ENCODE measurements at regions not wholly inside any gene's neighbourhood (a gene's known extent, or its start where the extent isn't known, plus 50 kb on each side); places are given as distances from the start of the nearest gene placed in this dataset.

GRCh38 chr12:115771601-115772000 is 505.9 kb downstream of the MED13L start:
- Histone ChIP-seq H3K9me3 (no peaks in the 10 kb centered on the region), H3K4me3 (no peak overlapping the region), H3K36me3 (no peaks in the 10 kb centered on the region), H3K27me3 (peaks cover 0 to 8% (median 3%) of the 10 kb centered on the region in 3 donors), H3K27ac (no peak overlapping the region), H3K4me1 (no peaks in the 10 kb centered on the region)
- ATAC-seq (no peak), DNase-seq (no peak)
- intact Hi-C loops (cut with DNase I; ENCODE audit: low total_unique reads) (no loop called here), in situ Hi-C loops (cut with MboI; ENCODE audit: low sequenced_read_pairs in 4 of 4) (no loop called here)
- no peak for TF ChIP-seq CTCF (IDR thresholded peaks at IDR 0.05 in 4 of 5, conservative IDR thresholded peaks at IDR 0.05 in 1 of 5)

- ATAC-seq: no peak
- intact Hi-C loops (cut with DNase I; ENCODE audit: low total_unique reads): no loop called here
- in situ Hi-C loops (cut with MboI; ENCODE audit: low sequenced_read_pairs in 4 of 4): no loop called here
- no peaks in the 10 kb centered on the region for H3K4me1 ChIP-seq
- no peak overlapping the region for H3K4me3 ChIP-seq
- no peak for TF ChIP-seq POLR2A (IDR thresholded peaks at IDR 0.05)
- no peak for TF ChIP-seq CTCF (IDR thresholded peaks at IDR 0.05 in 4 of 5, conservative IDR thresholded peaks at IDR 0.05 in 1 of 5)
- DNase-seq: no peak
- H3K9me3 ChIP-seq: no peaks in the 10 kb centered on the region
- peaks cover 0 to 8% (median 3%) of the 10 kb centered on the region in 3 donors for H3K27me3 ChIP-seq
- no peaks in the 10 kb centered on the region for H3K36me3 ChIP-seq
- no peak overlapping the region for H3K27ac ChIP-seq
These were observed 506.4 kb downstream of the MED13L start for GRCh38 chr12:115771065-115771464.

- Histone ChIP-seq H3K4me1 (no peaks in the 10 kb centered on the region), H3K27me3 (peaks cover 0 to 5% (median under 1%) of the 10 kb centered on the region in 3 donors), H3K36me3 (no peaks in the 10 kb centered on the region), H3K4me3 (no peak overlapping the region), H3K27ac (no peak overlapping the region), H3K9me3 (no peaks in the 10 kb centered on the region)
- DNase-seq: no peak
- ATAC-seq: no peak
- TF ChIP-seq CTCF (IDR thresholded peaks at IDR 0.05 in 4 of 5, conservative IDR thresholded peaks at IDR 0.05 in 1 of 5): no peak
- no peak for TF ChIP-seq POLR2A (IDR thresholded peaks at IDR 0.05)
- intact Hi-C loops (cut with DNase I; ENCODE audit: low total_unique reads): no loop called here
- in situ Hi-C loops (cut with MboI; ENCODE audit: low sequenced_read_pairs in 4 of 4): no loop called here
These were observed 506.9 kb downstream of the MED13L start for GRCh38 chr12:115770643-115771042.

GRCh38 chr12:115767916-115768315 is 509.6 kb downstream of the MED13L start:
- DNase-seq (no peak), ATAC-seq (no peak)
- H3K4me3 ChIP-seq: no peak overlapping the region
- intact Hi-C loops (cut with DNase I; ENCODE audit: low total_unique reads) (no loop called here), in situ Hi-C loops (cut with MboI; ENCODE audit: low sequenced_read_pairs in 4 of 4) (no loop called here)
- no peaks in the 10 kb centered on the region for H3K9me3 ChIP-seq
- H3K27ac ChIP-seq: no peak overlapping the region
- TF ChIP-seq POLR2A (IDR thresholded peaks at IDR 0.05) (no peak), CTCF (IDR thresholded peaks at IDR 0.05 in 4 of 5, conservative IDR thresholded peaks at IDR 0.05 in 1 of 5) (no peak)
- H3K36me3 ChIP-seq: no peaks in the 10 kb centered on the region
- H3K4me1 ChIP-seq: no peaks in the 10 kb centered on the region
- no peaks in the 10 kb centered on the region for H3K27me3 ChIP-seq

GRCh38 chr12:115763982-115764621 is 513.4 kb downstream of the MED13L start:
- in situ Hi-C loops (cut with MboI; ENCODE audit: low sequenced_read_pairs in 4 of 4) (no loop called here), intact Hi-C loops (cut with DNase I; ENCODE audit: low total_unique reads) (no loop called here)
- no peak overlapping the region for H3K27ac ChIP-seq
- H3K36me3 ChIP-seq: no peaks in the 10 kb centered on the region
- DNase-seq (no peak), ATAC-seq (no peak)
- H3K9me3 ChIP-seq: no peaks in the 10 kb centered on the region
- no peak overlapping the region for H3K4me3 ChIP-seq
- peaks cover 0 to 3% (median 0%) of the 10 kb centered on the region in 3 donors for H3K27me3 ChIP-seq
- H3K4me1 ChIP-seq: no peaks in the 10 kb centered on the region
- no peak for TF ChIP-seq POLR2A (IDR thresholded peaks at IDR 0.05)
- TF ChIP-seq CTCF (IDR thresholded peaks at IDR 0.05 in 4 of 5, conservative IDR thresholded peaks at IDR 0.05 in 1 of 5): no peak

All from gastrocnemius medialis (tissue), 4 donors.